Activated CD4-positive, alpha-beta T cell treated with anti-CD3 and anti-CD28 coated beads for 48 hours (primary cell): ENCODE measurements at regions not wholly inside any gene's neighbourhood (a gene's known extent, or its start where the extent isn't known, plus 50 kb on each side); places are given as distances from the start of the nearest gene placed in this dataset.
"Not testable (repeated sequence)": the region's sequence is repeated elsewhere in the genome, so short reads cannot be mapped to it uniquely, and the experiment has no call there.

ENCODE experiments used
- DNase-seq: peaks from one replicate; pipeline ENCODE4 v3.0.0-alpha.2; 2020

- DNase-seq: no peak
These were observed 52.7 kb upstream of the SERBP1 start for GRCh38 chr1:67482733-67483482.

- no peak for DNase-seq
These were observed 54.3 kb upstream of the SERBP1 start for GRCh38 chr1:67484492-67484891.

- DNase-seq: no peak
These were observed 55.0 kb upstream of the SERBP1 start for GRCh38 chr1:67485046-67485811.

- DNase-seq: no peak
These were observed 59.4 kb upstream of the SERBP1 start for GRCh38 chr1:67489643-67490042.

GRCh38 chr1:67491280-67491679 is 61.1 kb upstream of the SERBP1 start:
- DNase-seq: no peak

- no peak for DNase-seq
These were observed 62.9 kb upstream of the SERBP1 start for GRCh38 chr1:67493148-67493547.

GRCh38 chr1:67495327-67495726 is 65.1 kb upstream of the SERBP1 start:
- DNase-seq: no peak

GRCh38 chr1:67496329-67496728 is 66.1 kb upstream of the SERBP1 start:
- DNase-seq: no peak

GRCh38 chr1:67500413-67500959 is 70.3 kb upstream of the SERBP1 start:
- peak; percentile 94 for DNase-seq

- no peak for DNase-seq
These were observed 73.8 kb upstream of the SERBP1 start for GRCh38 chr1:67503974-67504373.

- not testable (repeated sequence) for DNase-seq
These were observed 83.4 kb upstream of the SERBP1 start for GRCh38 chr1:67513392-67514294.

- no peak for DNase-seq
These were observed 84.1 kb upstream of the SERBP1 start for GRCh38 chr1:67514300-67514699.

GRCh38 chr1:67514786-67515185 is 84.6 kb upstream of the SERBP1 start:
- no peak for DNase-seq

GRCh38 chr1:67515324-67516080 is 85.3 kb upstream of the SERBP1 start:
- DNase-seq: no peak

GRCh38 chr1:67517046-67517445 is 86.8 kb upstream of the SERBP1 start:
- no peak for DNase-seq

- DNase-seq: no peak
These were observed 91.8 kb upstream of the SERBP1 start for GRCh38 chr1:67522001-67522441.

- DNase-seq: no peak
These were observed 92.6 kb upstream of the SERBP1 start for GRCh38 chr1:67522793-67523192.

- no peak for DNase-seq
These were observed 94.2 kb upstream of the SERBP1 start for GRCh38 chr1:67524143-67525052.

GRCh38 chr1:67525053-67525760 is 95.0 kb upstream of the SERBP1 start:
- no peak for DNase-seq

GRCh38 chr1:67528141-67528540 is 97.9 kb upstream of the SERBP1 start:
- DNase-seq: no peak
